H9 (cell line): ENCODE measurements at regions not wholly inside any gene's neighbourhood (a gene's known extent, or its start where the extent isn't known, plus 50 kb on each side); places are given as distances from the start of the nearest gene placed in this dataset.

Experiments used
- DNase-seq: peaks from one replicate; pipeline ENCODE4 v3.0.0-alpha.2; 2017
- H2AFZ ChIP-seq: one replicate; pipeline ENCODE4 v1.6.1; 2013; ENCODE audit warnings: mild to moderate bottlenecking, low read length, control low read depth, moderate library complexity
- H2AK5ac ChIP-seq: 2 replicates; pipeline ENCODE4 v1.6.1; 2013; ENCODE audit warnings: low read length, control low read depth, mixed read lengths; ENCODE audit not compliant: insufficient read length
- H2BK120ac ChIP-seq: one replicate; pipeline ENCODE4 v1.6.1; 2013; ENCODE audit warnings: low read depth, mild to moderate bottlenecking, low read length, control low read depth, inconsistent platforms; ENCODE audit not compliant: poor library complexity, severe bottlenecking
- H2BK12ac ChIP-seq: 2 replicates; pipeline ENCODE4 v1.6.1; 2013; ENCODE audit warnings: low read length, control low read depth, mixed read lengths, low read depth; ENCODE audit not compliant: insufficient read length
- H2BK15ac ChIP-seq: 2 replicates; pipeline ENCODE4 v1.6.1; 2013; ENCODE audit warnings: low read depth, low read length, control low read depth
- H2BK20ac ChIP-seq: one replicate; pipeline ENCODE4 v1.6.1; 2013; ENCODE audit warnings: low read depth, mild to moderate bottlenecking, low read length, control low read depth, inconsistent platforms; ENCODE audit not compliant: poor library complexity, severe bottlenecking
- H2BK5ac ChIP-seq: 2 replicates; pipeline ENCODE4 v1.6.1; 2013; ENCODE audit warnings: low read length, control low read depth, mixed read lengths; ENCODE audit not compliant: insufficient read length
- H3K14ac ChIP-seq: 2 replicates; pipeline ENCODE4 v1.6.1; 2013; ENCODE audit warnings: low read length, control low read depth; ENCODE audit not compliant: insufficient read depth
- H3K18ac ChIP-seq: 2 replicates; pipeline ENCODE4 v1.6.1; 2013; ENCODE audit warnings: low read depth, mild to moderate bottlenecking, mixed read lengths, low read length, control low read depth; ENCODE audit not compliant: insufficient read length
- H3K23ac ChIP-seq: 2 replicates; pipeline ENCODE4 v1.6.1; 2013; ENCODE audit warnings: low read length, control low read depth, mixed read lengths, low read depth; ENCODE audit not compliant: insufficient read length
- H3K23me2 ChIP-seq: 2 replicates; pipeline ENCODE4 v1.6.1; 2013; ENCODE audit warnings: low read depth, mild to moderate bottlenecking, mixed read lengths, low read length, control low read depth; ENCODE audit not compliant: insufficient read length, poor library complexity, severe bottlenecking
- H3K27ac ChIP-seq: 2 replicates; pipeline ENCODE4 v1.5.1; 2013; ENCODE audit warnings: low read length, control low read depth, mixed read lengths, low read depth; ENCODE audit not compliant: insufficient read length
- H3K27me3 ChIP-seq: 2 replicates; pipeline ENCODE4 v1.6.1; 2013; ENCODE audit warnings: low read length, control low read depth, inconsistent platforms; ENCODE audit not compliant: insufficient read depth
- H3K4ac ChIP-seq: 2 replicates; pipeline ENCODE4 v1.6.1; 2013; ENCODE audit warnings: low read depth, mild to moderate bottlenecking, control low read depth, inconsistent platforms, low read length, moderate library complexity
- H3K4me1 ChIP-seq: 2 replicates; pipeline ENCODE4 v1.6.1; 2013; ENCODE audit warnings: low read length, control low read depth, inconsistent platforms; ENCODE audit not compliant: insufficient read depth
- H3K4me2 ChIP-seq: 2 replicates; pipeline ENCODE4 v1.6.1; 2013; ENCODE audit warnings: low read length, control low read depth, mixed read lengths; ENCODE audit not compliant: insufficient read length, insufficient read depth
- H3K56ac ChIP-seq: 2 replicates; pipeline ENCODE4 v1.6.1; 2013; ENCODE audit warnings: low read depth, mild to moderate bottlenecking, mixed read lengths, low read length, control low read depth; ENCODE audit not compliant: insufficient read length
- H3K79me1 ChIP-seq: 2 replicates; pipeline ENCODE4 v1.6.1; 2013; ENCODE audit warnings: low read depth, mild to moderate bottlenecking, moderate library complexity, low read length, control low read depth, inconsistent platforms; ENCODE audit not compliant: insufficient read depth, poor library complexity, severe bottlenecking
- H3K79me2 ChIP-seq: 2 replicates; pipeline ENCODE4 v1.6.1; 2013; ENCODE audit warnings: low read length, control low read depth, inconsistent platforms; ENCODE audit not compliant: insufficient read depth
- H3K9ac ChIP-seq: 2 replicates; pipeline ENCODE4 v1.6.1; 2013; ENCODE audit warnings: low read length, control low read depth, mixed read lengths; ENCODE audit not compliant: insufficient read length; ENCODE audit errors: extremely low read depth
- H3K9me3 ChIP-seq: one replicate; pipeline ENCODE4 v1.6.1; 2013; ENCODE audit warnings: low read depth, low read length, inconsistent platforms; ENCODE audit not compliant: control insufficient read depth
- H3T11ph ChIP-seq: one replicate; pipeline ENCODE4 v1.6.1; 2013; ENCODE audit warnings: mild to moderate bottlenecking, low read length, control low read depth, inconsistent platforms
- H4K20me1 ChIP-seq: one replicate; pipeline ENCODE4 v1.6.1; 2013; ENCODE audit not compliant: control insufficient read depth, insufficient read length, insufficient read depth
- H4K5ac ChIP-seq: 2 replicates; pipeline ENCODE4 v1.6.1; 2013; ENCODE audit warnings: low read depth, mild to moderate bottlenecking, mixed read lengths, low read length, control low read depth; ENCODE audit not compliant: insufficient read length
- H4K8ac ChIP-seq: replicated peaks from 2 replicates; pipeline ENCODE4 v1.6.1; 2013; ENCODE audit warnings: low read length, control low read depth, mixed read lengths, low read depth; ENCODE audit not compliant: insufficient read length
- H4K91ac ChIP-seq: 2 replicates; pipeline ENCODE4 v1.6.1; 2013; ENCODE audit warnings: low read depth, mild to moderate bottlenecking, moderate library complexity, mixed read lengths, low read length, control low read depth; ENCODE audit not compliant: insufficient read length
- H3K27ac Mint-ChIP-seq, 3 experiments: 2 replicates in 2 of 3; 3 replicates in 1 of 3; pipeline ENCODE4 v1.8.0; 2020 to 2021; ENCODE audit warnings: mixed read lengths in 3 of 3, mild to moderate bottlenecking in 1 of 3, moderate library complexity in 1 of 3
- H3K27me3 Mint-ChIP-seq: 2 replicates; pipeline ENCODE4 v1.8.0; 2021; ENCODE audit warnings: low read depth, mild to moderate bottlenecking, moderate library complexity, mixed read lengths
- H3K36me3 Mint-ChIP-seq, 3 experiments: 2 replicates in 2 of 3; 3 replicates in 1 of 3; pipeline ENCODE4 v1.8.0; 2020 to 2021; ENCODE audit warnings: low read depth in 3 of 3, mixed read lengths in 3 of 3; ENCODE audit not compliant: insufficient read depth in 1 of 3
- H3K4me1 Mint-ChIP-seq, 2 experiments: 2 replicates each; pipeline ENCODE4 v1.8.0; 2020; ENCODE audit warnings: mixed read lengths in 2 of 2
- H3K4me3 Mint-ChIP-seq, 2 experiments: 2 replicates in 1 of 2; 3 replicates in 1 of 2; pipeline ENCODE4 v1.8.0; 2020 to 2021; ENCODE audit warnings: mild to moderate bottlenecking in 2 of 2, mixed read lengths in 2 of 2, moderate library complexity in 1 of 2
- H3K9me3 Mint-ChIP-seq, 2 experiments: 2 replicates in 1 of 2; 3 replicates in 1 of 2; pipeline ENCODE4 v1.8.0; 2020; ENCODE audit warnings: mild to moderate bottlenecking in 2 of 2, mixed read lengths in 2 of 2, moderate library complexity in 1 of 2
- CTCF ChIP-seq: fragments of 200-600 bp; sonication (generic); conservative IDR thresholded peaks from 3 replicates; pipeline ENCODE4 v1.8.0; 2021; ENCODE audit warnings: antibody characterized with exemption, mild to moderate bottlenecking
- WGBS: extraction: QIAGEN DNeasy Blood & Tissue Kit; methylation state at CpG from one replicate; pipeline ENCODE4 v1.1.7; 2013; ENCODE audit warnings: missing lambda C conversion rate, low lambda C conversion rate, mixed read lengths; ENCODE audit not compliant: insufficient read length; ENCODE audit errors: extremely low coverage; 5-methylcytosine and 5-hydroxymethylcytosine counted together

GRCh38 chr16:7077636-7078035 lies 255.0 kb upstream of the RBFOX1 start:
- H3K4me1 Mint-ChIP-seq, result peaks cover 3% of the 10 kb centered on the region in 2 experiments; a peak in 2 of 4 replicates
- H3K36me3 Mint-ChIP-seq, result peaks cover 0 to 5% (median 1%) of the 10 kb centered on the region in 3 experiments; a peak in 1 of 7 replicates
- H3K18ac ChIP-seq, result no peak overlapping the region
- H3K56ac ChIP-seq, result no peak overlapping the region
- no peaks in the 10 kb centered on the region for H3K23me2 ChIP-seq
- no peak overlapping the region for H2BK12ac ChIP-seq
- no peak overlapping the region for H3K27ac ChIP-seq
- H3K9me3 Mint-ChIP-seq, result peaks cover 3 to 6% of the 10 kb centered on the region in 2 experiments; a peak in 1 of 5 replicates
- H3K27ac Mint-ChIP-seq, result no peak overlapping the region
- H2AK5ac ChIP-seq, result no peak overlapping the region
- H4K91ac ChIP-seq, result no peak overlapping the region
- H2AFZ ChIP-seq, result no peak overlapping the region
- no peak overlapping the region for H3K4ac ChIP-seq
- no peaks in the 10 kb centered on the region for H3K27me3 ChIP-seq
- WGBS, result no CpG with 5 or more reads among the region's 4 CpGs
- no peak overlapping the region for H4K5ac ChIP-seq
- no peak overlapping the region for H2BK120ac ChIP-seq
- no peak overlapping the region for H3K4me2 ChIP-seq
- no peak overlapping the region for H3K23ac ChIP-seq
- no peak overlapping the region for H2BK20ac ChIP-seq
- H3K4me1 ChIP-seq, result no peaks in the 10 kb centered on the region
- no peak overlapping the region for H2BK5ac ChIP-seq
- H3T11ph ChIP-seq, result no peak overlapping the region
- no peak for DNase-seq
- no peaks in the 10 kb centered on the region for H3K79me1 ChIP-seq
- H3K9ac ChIP-seq, result no peak overlapping the region
- TF ChIP-seq CTCF, result no peak
- H3K14ac ChIP-seq, result no peak overlapping the region
- H2BK15ac ChIP-seq, result no peak overlapping the region
- H3K9me3 ChIP-seq, result no peaks in the 10 kb centered on the region
- H3K4me3 Mint-ChIP-seq, result no peak overlapping the region
- H4K20me1 ChIP-seq, result no peaks in the 10 kb centered on the region
- no peak overlapping the region for H4K8ac ChIP-seq
- H3K79me2 ChIP-seq, result no peaks in the 10 kb centered on the region
- peaks cover 3% of the 10 kb centered on the region for H3K27me3 Mint-ChIP-seq
